ENCODE measurements at regions not wholly inside any gene's neighbourhood (a gene's known extent, or its start where the extent isn't known, plus 50 kb on each side); places are given as distances from the start of the nearest gene placed in this dataset.
"Not testable (repeated sequence)": the region's sequence is repeated elsewhere in the genome, so short reads cannot be mapped to it uniquely, and the experiment has no call there.

GRCh38 chr9:41777536-41777935 is 351.7 kb downstream of the CNTNAP3B start:
- ATAC-seq; intact Hi-C loops (cut with DNase I, micrococcal nuclease); DNase-seq: not testable (repeated sequence)

- intact Hi-C loops (cut with DNase I, micrococcal nuclease); DNase-seq; ATAC-seq: not testable (repeated sequence)
Observed at GRCh38 chr9:41772541-41772940, 356.7 kb downstream of the CNTNAP3B start.

GRCh38 chr9:41771693-41772092 is 357.5 kb downstream of the CNTNAP3B start:
- intact Hi-C loops (cut with DNase I, micrococcal nuclease); ATAC-seq; DNase-seq: not testable (repeated sequence)

GRCh38 chr9:41754822-41755221 is 374.4 kb downstream of the CNTNAP3B start:
- ATAC-seq; intact Hi-C loops (cut with DNase I, micrococcal nuclease); DNase-seq: not testable (repeated sequence)

- ATAC-seq; DNase-seq; intact Hi-C loops (cut with DNase I, micrococcal nuclease): not testable (repeated sequence)
Observed at GRCh38 chr9:41754403-41754802, 374.8 kb downstream of the CNTNAP3B start.

- ATAC-seq; intact Hi-C loops (cut with DNase I, micrococcal nuclease); DNase-seq: not testable (repeated sequence)
Observed at GRCh38 chr9:41741897-41742296, 387.3 kb downstream of the CNTNAP3B start.

- DNase-seq; intact Hi-C loops (cut with DNase I, micrococcal nuclease); ATAC-seq: not testable (repeated sequence)
Observed at GRCh38 chr9:41741173-41741572, 388.1 kb downstream of the CNTNAP3B start.

GRCh38 chr9:41738681-41739080 is 390.5 kb downstream of the CNTNAP3B start:
- intact Hi-C loops (cut with DNase I, micrococcal nuclease); ATAC-seq: not testable (repeated sequence)

GRCh38 chr9:41699190-41699589 is 430.0 kb downstream of the CNTNAP3B start:
- intact Hi-C loops (cut with DNase I, micrococcal nuclease); DNase-seq; ATAC-seq: not testable (repeated sequence)

More at GRCh38 chr9:41738681-41739080, 390.5 kb downstream of the CNTNAP3B start:
- DNase-seq: not testable (repeated sequence)

GRCh38 chr9:41697080-41697479 is 432.1 kb downstream of the CNTNAP3B start:
- ATAC-seq; DNase-seq; intact Hi-C loops (cut with DNase I, micrococcal nuclease): not testable (repeated sequence)

GRCh38 chr9:41679312-41679711 is 449.9 kb downstream of the CNTNAP3B start:
- DNase-seq; ATAC-seq; intact Hi-C loops (cut with DNase I, micrococcal nuclease): not testable (repeated sequence)

- DNase-seq; intact Hi-C loops (cut with DNase I, micrococcal nuclease); ATAC-seq: not testable (repeated sequence)
Observed at GRCh38 chr9:41663497-41664036, 465.7 kb downstream of the CNTNAP3B start.

- intact Hi-C loops (cut with DNase I, micrococcal nuclease); DNase-seq; ATAC-seq: not testable (repeated sequence)
Observed at GRCh38 chr9:41658706-41659105, 469.6 kb upstream of the ZNG1F start.

- ATAC-seq; intact Hi-C loops (cut with DNase I, micrococcal nuclease); DNase-seq: not testable (repeated sequence)
Observed at GRCh38 chr9:41658116-41658515, 469.0 kb upstream of the ZNG1F start.

GRCh38 chr9:41657141-41657540 is 468.0 kb upstream of the ZNG1F start:
- ATAC-seq; intact Hi-C loops (cut with DNase I, micrococcal nuclease); DNase-seq: not testable (repeated sequence)

GRCh38 chr9:41655071-41655554 is 466.0 kb upstream of the ZNG1F start:
- ATAC-seq: not testable (repeated sequence)
- DNase-seq: peak; percentile 69 to 77

GRCh38 chr9:41654349-41654748 is 465.2 kb upstream of the ZNG1F start:
- DNase-seq; ATAC-seq; intact Hi-C loops (cut with DNase I, micrococcal nuclease): not testable (repeated sequence)

More at GRCh38 chr9:41655071-41655554, 466.0 kb upstream of the ZNG1F start:
- intact Hi-C loops (cut with DNase I, micrococcal nuclease): not testable (repeated sequence)

GRCh38 chr9:41653560-41654340 is 464.6 kb upstream of the ZNG1F start:
- DNase-seq, ATAC-seq: not testable (repeated sequence)

GRCh38 chr9:41652800-41653199 is 463.7 kb upstream of the ZNG1F start:
- ATAC-seq; DNase-seq; intact Hi-C loops (cut with DNase I, micrococcal nuclease): not testable (repeated sequence)

More at GRCh38 chr9:41653560-41654340, 464.6 kb upstream of the ZNG1F start:
- intact Hi-C loops (cut with DNase I, micrococcal nuclease): not testable (repeated sequence)

All from left colon (tissue), 2 donors.